Activated CD4-positive, CD25-positive, alpha-beta regulatory T cell treated with anti-CD3 and anti-CD28 coated beads, Interleukin-2, amount 50 U/mL, for 16 hours (primary cell): ENCODE measurements at regions not wholly inside any gene's neighbourhood (a gene's known extent, or its start where the extent isn't known, plus 50 kb on each side); places are given as distances from the start of the nearest gene placed in this dataset.

Source experiments
- DNase-seq: peaks from one replicate; pipeline ENCODE4 v3.0.0-alpha.2; 2020; ENCODE audit warnings: low read depth, low spot score

DNA sequence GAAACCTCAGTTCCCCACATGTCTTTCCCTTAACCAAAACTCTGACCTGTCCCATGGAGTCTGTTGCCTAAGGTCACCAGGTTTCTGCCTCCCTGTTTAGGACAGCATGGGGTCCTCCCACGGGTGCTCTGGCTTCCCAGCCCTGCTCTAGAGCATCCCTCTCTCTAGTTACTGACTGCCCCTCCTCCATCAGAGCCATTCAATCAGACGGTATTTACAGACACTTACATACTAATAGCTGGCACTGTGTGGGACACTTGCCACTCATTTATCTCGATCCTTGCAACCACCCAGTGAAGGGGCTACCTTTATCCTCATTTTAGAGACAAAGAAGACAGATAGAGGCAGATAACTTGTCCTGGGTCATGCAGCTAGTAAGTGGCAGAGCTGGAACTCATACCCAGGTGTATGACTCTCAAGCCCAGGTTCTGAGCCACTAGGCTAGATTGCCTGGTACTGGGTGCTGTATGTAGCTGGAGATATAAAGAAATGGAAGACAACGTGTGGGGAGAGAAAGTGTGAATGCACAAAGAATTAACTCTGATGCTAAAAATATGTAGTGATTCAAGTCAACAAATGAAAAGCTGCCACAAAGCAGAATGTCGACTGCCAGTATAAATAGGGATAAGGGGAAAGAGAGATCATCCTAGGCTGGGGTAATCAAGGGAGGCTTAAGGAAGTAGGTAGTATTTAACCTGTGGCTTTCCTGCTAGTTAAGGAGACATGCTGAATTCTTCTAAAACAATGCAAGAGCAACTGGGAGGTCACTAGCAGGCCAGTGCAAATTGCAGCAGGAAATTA, 52.5 kb upstream of the PDE8B start:
- DNase-seq: no peak

DNA sequence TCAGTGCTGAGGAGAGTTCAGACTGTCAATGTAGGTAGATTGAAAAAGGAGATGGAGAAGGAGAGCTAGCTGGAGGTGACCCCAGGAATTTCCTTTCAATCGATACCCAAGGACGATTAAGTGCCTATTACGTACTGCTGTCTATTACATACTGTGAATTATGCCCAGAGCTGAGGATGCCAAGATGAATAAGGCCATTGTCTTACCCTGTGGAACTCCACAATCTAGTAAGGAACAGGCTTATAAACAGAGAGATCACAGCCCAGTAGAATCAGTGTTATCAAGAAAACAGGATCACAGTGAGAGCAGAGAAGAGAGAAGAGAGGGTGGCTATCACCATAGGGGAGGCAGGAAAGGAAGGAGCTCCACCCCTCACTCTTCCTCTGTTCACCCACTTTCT, 54.1 kb upstream of the PDE8B start:
- DNase-seq: no peak

DNA sequence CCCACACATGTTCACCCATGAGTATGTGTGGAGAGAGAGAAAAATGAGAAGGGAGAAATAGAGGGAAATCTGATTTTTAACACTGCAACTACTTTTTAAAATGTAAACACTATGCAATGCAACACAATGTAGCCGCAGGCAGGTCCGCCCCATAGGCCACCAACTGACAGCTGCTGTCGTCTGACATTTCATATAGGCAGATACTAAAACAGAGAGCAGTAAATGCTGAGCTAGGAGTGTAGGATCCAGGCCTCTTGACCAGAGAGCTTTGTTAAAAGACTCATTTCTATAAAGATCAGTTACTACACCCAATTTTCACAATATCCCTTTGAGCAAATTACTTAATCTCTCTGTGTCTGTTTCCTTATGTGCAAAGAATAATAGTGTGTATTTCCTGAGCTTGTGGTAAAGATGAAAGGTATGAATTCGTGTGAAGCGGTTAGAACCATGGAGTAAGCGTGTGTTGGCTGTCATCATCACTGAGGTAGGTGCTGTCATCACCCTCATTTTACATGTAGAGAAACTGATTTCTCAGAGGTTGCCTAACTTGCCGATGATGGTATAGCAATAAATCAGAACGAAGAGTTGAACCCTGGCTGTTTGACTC, 55.2 kb upstream of the PDE8B start:
- DNase-seq: no peak

DNA sequence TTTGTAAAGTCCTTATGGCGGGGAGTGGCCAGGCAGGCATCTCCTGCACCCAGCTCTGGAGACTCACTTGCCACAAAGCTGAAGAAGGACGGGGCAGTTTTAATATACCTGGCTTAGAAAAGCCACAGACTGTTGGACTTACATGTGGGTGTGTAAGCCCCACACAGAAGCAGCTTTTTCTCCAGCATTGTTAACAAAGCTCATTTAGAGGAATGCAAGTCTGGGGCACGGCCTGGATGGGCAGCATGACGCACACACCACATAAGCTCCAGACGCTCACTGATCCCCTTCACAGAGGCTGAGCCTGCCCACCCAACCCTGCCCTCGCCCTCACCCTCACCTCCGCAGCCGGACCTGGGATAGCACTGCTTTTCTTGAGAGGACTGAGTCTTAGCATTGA, 58.0 kb upstream of the PDE8B start:
- DNase-seq: no peak

DNA sequence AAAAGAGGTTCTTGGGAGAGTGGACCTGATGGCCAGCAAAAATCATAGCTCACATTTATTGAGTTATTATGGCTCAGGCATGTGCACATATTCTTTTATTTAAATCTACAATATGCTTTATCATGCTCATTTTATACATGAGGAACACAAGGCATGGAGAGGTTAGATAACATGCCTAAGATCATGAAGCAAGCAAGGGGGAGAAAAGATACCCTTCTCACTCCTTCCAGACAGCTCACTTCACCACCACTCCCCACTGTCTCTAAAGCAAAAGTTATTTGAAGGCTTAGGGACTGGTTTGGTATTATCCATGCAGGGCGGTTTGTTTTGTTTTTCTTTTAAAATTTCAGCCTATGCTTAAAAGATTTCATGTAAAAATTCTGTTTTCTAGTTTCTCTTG, 59.0 kb upstream of the PDE8B start:
- DNase-seq: no peak

DNA sequence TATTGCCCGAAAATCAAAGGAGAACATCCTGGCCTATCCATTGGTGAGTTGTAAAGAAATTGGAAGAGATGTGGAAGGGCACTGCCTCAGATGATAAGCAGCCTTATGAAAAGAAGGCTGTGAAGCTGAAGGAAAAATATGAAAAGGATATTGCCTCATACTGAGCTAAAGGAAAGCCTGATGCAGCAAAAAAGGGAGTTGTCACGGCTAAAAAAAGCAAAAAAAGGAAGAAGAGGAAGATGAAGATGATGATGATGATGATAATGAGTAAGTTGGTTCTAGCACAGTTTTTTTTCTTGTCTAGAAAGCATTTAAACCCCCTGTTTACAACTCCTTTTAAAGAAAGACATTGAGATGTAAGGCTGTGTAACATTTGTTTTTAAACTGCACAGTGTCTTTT, 59.8 kb upstream of the ZBED3 start:
- DNase-seq: no peak

DNA sequence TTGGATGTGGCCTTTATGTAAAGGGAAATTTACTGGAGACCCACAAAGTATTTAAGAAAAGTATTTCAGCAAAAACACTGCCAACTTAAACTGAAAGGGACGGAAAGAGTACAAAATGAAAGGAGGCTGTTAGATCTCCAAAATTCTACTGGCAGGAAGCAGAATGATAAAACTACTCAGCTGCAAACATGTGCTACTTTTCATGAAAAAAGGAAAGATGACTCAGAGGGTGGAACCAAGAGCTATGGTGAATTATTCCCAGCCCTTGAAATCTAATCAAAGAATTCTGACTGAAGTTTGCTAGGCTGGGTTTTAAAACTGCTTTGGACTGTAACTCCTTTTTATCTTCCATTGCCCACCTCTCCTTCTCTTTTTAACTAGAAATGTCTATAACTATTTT, 58.6 kb upstream of the ZBED3 start:
- no peak for DNase-seq

DNA sequence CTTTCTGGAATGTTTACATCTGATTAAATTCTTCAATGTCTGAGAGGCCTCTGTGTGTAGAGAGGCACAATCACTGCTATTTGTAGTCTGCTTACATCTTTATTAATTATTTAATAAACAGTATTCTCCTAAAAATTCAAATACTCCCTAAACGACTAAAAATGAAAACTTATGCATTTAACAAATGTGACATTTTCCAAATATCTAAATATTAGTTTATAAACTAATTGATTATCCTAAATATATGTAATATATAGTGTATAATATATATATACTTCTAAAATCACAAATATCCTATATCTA, 57.7 kb upstream of the ZBED3 start:
- DNase-seq: no peak

DNA sequence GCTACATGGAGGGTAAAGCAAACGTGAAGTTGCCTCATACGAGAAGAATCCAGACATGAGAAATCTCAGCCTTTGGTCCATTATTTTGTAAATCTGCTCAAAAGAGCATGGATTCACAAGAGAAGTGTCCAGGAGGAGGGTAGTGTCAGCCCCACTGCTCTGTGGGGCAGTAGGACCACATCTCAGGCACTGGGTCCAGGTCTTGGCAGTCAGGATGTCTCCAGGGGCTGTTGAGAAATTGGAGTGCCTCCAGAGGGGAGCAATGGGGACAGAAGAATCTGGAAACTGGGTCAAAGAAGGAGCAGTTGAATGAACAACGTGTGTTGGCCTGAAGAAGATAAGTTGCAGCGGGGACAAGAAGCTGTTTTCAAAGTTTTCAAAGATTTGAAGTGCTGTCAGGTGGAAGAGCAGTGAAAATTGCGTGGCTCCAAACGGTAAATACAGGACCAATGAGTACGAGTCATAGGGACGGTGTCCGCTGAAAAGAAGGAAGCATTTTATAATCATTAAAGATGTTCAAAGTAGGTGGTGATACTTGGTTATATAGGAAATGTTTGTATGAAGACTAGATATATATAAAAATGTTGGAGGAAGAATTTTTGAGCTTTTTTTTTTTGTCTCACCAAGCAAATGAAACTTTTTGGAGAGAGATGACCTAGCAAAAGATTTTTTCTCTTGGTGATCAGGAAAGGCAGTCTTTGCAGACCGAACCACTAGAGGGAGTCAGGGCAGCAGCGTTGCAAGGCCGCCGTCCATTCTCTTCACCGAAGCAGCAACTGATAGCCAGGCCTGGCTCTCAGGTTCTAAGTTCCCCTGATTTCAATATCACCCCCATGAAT, 57.1 kb upstream of the ZBED3 start:
- DNase-seq: peak; percentile 8

DNA sequence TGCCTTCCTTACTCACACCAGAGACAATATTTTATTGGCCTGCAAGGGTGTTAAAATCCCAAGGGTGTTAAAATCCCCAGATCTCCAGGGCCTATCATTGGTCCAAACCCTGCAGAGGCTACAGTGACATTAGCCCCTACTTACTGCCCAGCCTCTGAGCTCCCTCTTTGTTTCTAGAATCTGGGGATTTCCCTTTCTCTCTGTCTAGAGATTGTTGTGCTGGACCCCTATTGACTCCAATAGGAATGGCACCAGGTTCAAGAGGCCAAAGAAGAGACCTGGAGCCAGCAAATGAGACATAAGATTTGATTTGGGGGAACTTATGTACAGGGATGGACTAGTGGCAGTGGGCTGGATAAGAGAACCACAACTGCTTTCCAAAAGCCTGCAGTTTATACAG, 53.3 kb upstream of the ZBED3 start:
- no peak for DNase-seq

DNA sequence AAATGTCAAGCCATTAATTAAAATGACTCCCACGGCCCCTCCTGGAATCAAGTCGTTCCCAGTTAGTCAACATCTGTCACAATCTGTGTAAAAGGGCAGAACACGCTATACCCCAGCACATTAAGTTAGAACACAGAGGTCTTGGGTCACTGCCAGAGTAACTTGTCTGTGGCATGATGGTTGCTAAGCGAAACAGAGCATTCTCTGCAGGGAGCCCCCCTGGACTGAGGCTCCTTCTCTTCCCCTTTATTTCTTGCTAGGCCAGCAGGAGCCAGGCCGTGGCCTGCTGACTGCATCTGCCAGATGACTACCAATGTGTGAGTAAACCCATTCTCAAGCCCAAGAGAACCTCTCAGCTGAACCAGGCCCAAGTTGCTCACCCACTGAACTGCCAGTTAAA, 51.9 kb upstream of the ZBED3 start:
- no peak for DNase-seq
